Ovary (tissue), 7 donors: ENCODE measurements at regions not wholly inside any gene's neighbourhood (a gene's known extent, or its start where the extent isn't known, plus 50 kb on each side); places are given as distances from the start of the nearest gene placed in this dataset.
"Not testable (repeated sequence)": the region's sequence is repeated elsewhere in the genome, so short reads cannot be mapped to it uniquely, and the experiment has no call there.

Source experiments
- DNase-seq, 5 donors: peaks; one replicate each; pipeline ENCODE4 v3.0.0-alpha.2; 2019 to 2020
- H3K27ac ChIP-seq, 2 donors: fragments of 200-600 bp; one replicate each; pipeline versions ENCODE4 v1.5.1 to v1.8.0; 2019 to 2022
- H3K27me3 ChIP-seq: fragments of 200-600 bp; one replicate; pipeline ENCODE4 v1.8.0; 2022
- H3K36me3 ChIP-seq: fragments of 200-600 bp; sonication (generic); one replicate; pipeline ENCODE4 v1.5.1; 2019
- H3K4me1 ChIP-seq: one replicate; pipeline ENCODE4 v1.8.1; 2013; ENCODE audit warnings: mild to moderate bottlenecking, moderate library complexity; ENCODE audit not compliant: insufficient read depth
- H3K4me3 ChIP-seq: fragments of 200-600 bp; sonication (generic); one replicate; pipeline ENCODE4 v1.5.1; 2017
- H3K9me3 ChIP-seq, 2 donors: fragments of 200-600 bp in 1 of 2; sonication (generic) in 1 of 2; one replicate each; pipeline versions ENCODE4 v1.5.1 to v1.8.1; 2013 to 2019; ENCODE audit warnings: mild to moderate bottlenecking in 1 of 2, moderate library complexity in 1 of 2
- EP300 ChIP-seq: sonication (generic); formaldehyde crosslinking; IDR thresholded peaks from one replicate; pipeline ENCODE4 v1.6.1; 2017; ENCODE audit warnings: antibody characterized with exemption
- POLR2A ChIP-seq: fragments of 450-650 bp; IDR thresholded peaks from one replicate; pipeline ENCODE4 v1.6.1; 2017; ENCODE audit warnings: antibody characterized with exemption, mild to moderate bottlenecking, moderate library complexity
- WGBS, 3 donors: extraction: QIAGEN DNeasy Blood & Tissue Kit in 1 of 3; methylation state at CpG; one replicate each; pipeline versions ENCODE4 v1.1.5 to v1.1.7; 2013 to 2017; 5-methylcytosine and 5-hydroxymethylcytosine counted together
- intact Hi-C, 4 donors: fragments of 100-400 bp; cut with DNase I; formaldehyde crosslinking; loops; one replicate each; pipeline versions ENCODE4 v1.11.0 to v1.15.1; 2022 to 2023
- TF ChIP-seq, protein P1 (sequence below), 3 donors: fragments of 450-650 bp in 2 of 3; fragments of 200-600 bp in 1 of 3; IDR thresholded peaks; one replicate each; pipeline versions ENCODE4 v1.5.1 to v1.8.0; 2016 to 2022; ENCODE audit warnings: antibody characterized with exemption in 3 of 3, mild to moderate bottlenecking in 1 of 3
- donor health status: DM: no; HTN: no; CAD: no; lungs with moderate emphysema.
- donor health status: DM: no; HTN: no; CAD: no.
- donor health status: Bipolar disorder and iron deficiency.
- donor health status: DM: no; HTN: no; CAD: no.
- donor health status: DM: yes; HTN: yes; CAD: no.

GRCh38 chr9:126171641-126172040 lies 155.0 kb upstream of the MVB12B start:
- 90 to 95% (median 90%) methylated on average over 8 of the region's 8 CpGs for WGBS, 3 donors
- Histone ChIP-seq H3K4me3 (no peak overlapping the region), H3K4me1 (no peaks in the 10 kb centered on the region), H3K27ac (no peak overlapping the region), H3K36me3 (no peaks in the 10 kb centered on the region), H3K9me3 (no peaks in the 10 kb centered on the region), H3K27me3 (no peaks in the 10 kb centered on the region)
- intact Hi-C loops: no loop called here
- TF ChIP-seq EP300: no peak
- TF ChIP-seq, protein P1, sequence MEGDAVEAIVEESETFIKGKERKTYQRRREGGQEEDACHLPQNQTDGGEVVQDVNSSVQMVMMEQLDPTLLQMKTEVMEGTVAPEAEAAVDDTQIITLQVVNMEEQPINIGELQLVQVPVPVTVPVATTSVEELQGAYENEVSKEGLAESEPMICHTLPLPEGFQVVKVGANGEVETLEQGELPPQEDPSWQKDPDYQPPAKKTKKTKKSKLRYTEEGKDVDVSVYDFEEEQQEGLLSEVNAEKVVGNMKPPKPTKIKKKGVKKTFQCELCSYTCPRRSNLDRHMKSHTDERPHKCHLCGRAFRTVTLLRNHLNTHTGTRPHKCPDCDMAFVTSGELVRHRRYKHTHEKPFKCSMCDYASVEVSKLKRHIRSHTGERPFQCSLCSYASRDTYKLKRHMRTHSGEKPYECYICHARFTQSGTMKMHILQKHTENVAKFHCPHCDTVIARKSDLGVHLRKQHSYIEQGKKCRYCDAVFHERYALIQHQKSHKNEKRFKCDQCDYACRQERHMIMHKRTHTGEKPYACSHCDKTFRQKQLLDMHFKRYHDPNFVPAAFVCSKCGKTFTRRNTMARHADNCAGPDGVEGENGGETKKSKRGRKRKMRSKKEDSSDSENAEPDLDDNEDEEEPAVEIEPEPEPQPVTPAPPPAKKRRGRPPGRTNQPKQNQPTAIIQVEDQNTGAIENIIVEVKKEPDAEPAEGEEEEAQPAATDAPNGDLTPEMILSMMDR (IDR thresholded peaks at IDR 0.05): no peak
- TF ChIP-seq POLR2A: no peak
- no peak for DNase-seq

GRCh38 chr9:126173401-126173800 lies 153.2 kb upstream of the MVB12B start:
- WGBS, 3 donors: 85 to 89% (median 88%) methylated on average over 7 of the region's 7 CpGs
- Histone ChIP-seq H3K36me3 (no peaks in the 10 kb centered on the region), H3K27me3 (no peaks in the 10 kb centered on the region), H3K4me3 (no peak overlapping the region), H3K4me1 (no peaks in the 10 kb centered on the region), H3K9me3 (no peaks in the 10 kb centered on the region), H3K27ac (no peak overlapping the region)
- no peak for DNase-seq
- no peak for TF ChIP-seq POLR2A
- TF ChIP-seq, protein P1 (IDR thresholded peaks at IDR 0.05): no peak
- TF ChIP-seq EP300: no peak
- intact Hi-C loops: no loop called here

DNA sequence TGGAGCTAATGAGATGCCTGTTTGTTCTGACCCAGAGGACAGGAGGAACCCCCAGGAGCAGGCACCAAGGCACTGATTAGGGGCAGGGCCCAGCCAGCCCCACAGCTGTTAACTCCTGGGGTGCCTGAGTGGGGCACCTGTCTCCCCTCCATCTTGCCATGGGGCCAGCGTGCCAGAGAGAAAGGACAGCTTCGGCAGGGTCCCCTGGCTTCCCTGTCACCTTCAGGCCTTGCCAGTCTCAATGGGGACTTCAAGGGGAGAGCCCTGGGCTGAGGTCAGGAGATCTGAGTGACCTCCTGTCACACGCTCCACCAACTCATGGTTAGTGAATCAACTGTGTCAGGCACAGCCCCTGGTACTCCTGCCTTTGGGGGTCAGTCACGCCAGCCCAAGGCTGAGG lies 152.7 kb upstream of the MVB12B start:
- H3K36me3 ChIP-seq: no peaks in the 10 kb centered on the region
- H3K9me3 ChIP-seq: no peaks in the 10 kb centered on the region
- no peaks in the 10 kb centered on the region for H3K27me3 ChIP-seq
- no peak for DNase-seq
- no peaks in the 10 kb centered on the region for H3K4me1 ChIP-seq
- H3K4me3 ChIP-seq: no peak overlapping the region
- intact Hi-C loops: no loop called here
- no peak overlapping the region for H3K27ac ChIP-seq
- TF ChIP-seq EP300: no peak
- TF ChIP-seq POLR2A: no peak
- TF ChIP-seq, protein P1 (IDR thresholded peaks at IDR 0.05): no peak
- 84 to 93% (median 90%) methylated on average over 4 of the region's 4 CpGs for WGBS, 3 donors

DNA sequence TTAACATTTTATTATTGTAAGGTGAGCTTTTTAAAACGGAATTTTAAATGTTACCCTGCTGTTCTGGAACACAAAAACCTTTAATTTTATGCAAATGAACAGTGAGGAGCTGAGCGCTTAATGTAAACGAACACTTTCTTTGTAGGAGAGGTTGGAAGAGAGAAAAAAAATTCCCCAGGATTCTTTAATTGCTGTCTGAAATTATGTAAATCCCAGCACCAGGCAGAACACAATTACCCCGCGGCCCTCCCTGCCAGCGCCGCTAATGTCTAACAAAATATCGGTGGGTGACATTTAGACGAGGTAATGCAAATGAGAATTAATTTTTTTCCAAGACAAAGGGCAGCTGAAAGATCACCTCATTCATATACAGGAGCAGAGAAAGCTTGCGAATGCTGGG lies 143.4 kb upstream of the MVB12B start:
- Histone ChIP-seq H3K36me3 (no peaks in the 10 kb centered on the region), H3K4me1 (no peaks in the 10 kb centered on the region), H3K27me3 (no peaks in the 10 kb centered on the region), H3K27ac (no peak overlapping the region), H3K4me3 (no peak overlapping the region), H3K9me3 (no peaks in the 10 kb centered on the region)
- WGBS, 3 donors: 71 to 78% (median 74%) methylated on average over 10 of the region's 10 CpGs
- TF ChIP-seq POLR2A: no peak
- TF ChIP-seq, protein P1 (IDR thresholded peaks at IDR 0.05): no peak
- TF ChIP-seq EP300: no peak
- no peak for DNase-seq
- intact Hi-C loops: no loop called here

- 80 to 95% (median 87%) methylated on average over 2 of the region's 2 CpGs for WGBS, 3 donors
- H3K27ac ChIP-seq, H3K36me3 ChIP-seq, DNase-seq, H3K4me1 ChIP-seq, H3K4me3 ChIP-seq, H3K27me3 ChIP-seq, H3K9me3 ChIP-seq, intact Hi-C loops: not testable (repeated sequence)
Measured at GRCh38 chr9:126190994-126191393, 135.6 kb upstream of the MVB12B start.
